Mesendoderm (in vitro differentiated cells): ENCODE measurements at regions not wholly inside any gene's neighbourhood (a gene's known extent, or its start where the extent isn't known, plus 50 kb on each side); places are given as distances from the start of the nearest gene placed in this dataset.

Experiments
- DNase-seq: peaks from one replicate; pipeline ENCODE4 v3.0.0; 2013
- H2AK5ac ChIP-seq: 2 replicates; pipeline ENCODE4 v1.6.1; 2013; ENCODE audit warnings: low read length, inconsistent platforms
- H2BK120ac ChIP-seq: 2 replicates; pipeline ENCODE4 v1.6.1; 2013; ENCODE audit warnings: low read depth, mild to moderate bottlenecking, low read length, moderate library complexity, mixed read lengths
- H2BK15ac ChIP-seq: replicated peaks from 2 replicates; pipeline ENCODE4 v1.6.1; 2013; ENCODE audit warnings: low read depth, mild to moderate bottlenecking, moderate library complexity
- H2BK5ac ChIP-seq: 2 replicates; pipeline ENCODE4 v1.6.1; 2013; ENCODE audit warnings: low read length, inconsistent platforms
- H3K18ac ChIP-seq: 2 replicates; pipeline ENCODE4 v1.6.1; 2013; ENCODE audit warnings: mild to moderate bottlenecking, low read length, mixed read lengths
- H3K23ac ChIP-seq: one replicate; pipeline ENCODE4 v1.6.1; 2013; ENCODE audit warnings: low read length
- H3K27ac ChIP-seq: 2 replicates; pipeline ENCODE4 v1.5.1; 2013; ENCODE audit warnings: low read depth, mild to moderate bottlenecking, inconsistent platforms, low read length, moderate library complexity
- H3K27me3 ChIP-seq: 2 replicates; pipeline ENCODE4 v1.6.1; 2013; ENCODE audit warnings: low read length, control low read depth, mild to moderate bottlenecking, inconsistent platforms; ENCODE audit not compliant: insufficient read depth, poor library complexity
- H3K36me3 ChIP-seq: 2 replicates; pipeline ENCODE4 v1.6.1; 2013; ENCODE audit warnings: low read length, inconsistent platforms; ENCODE audit not compliant: control insufficient read depth, insufficient read depth
- H3K4ac ChIP-seq: one replicate; pipeline ENCODE4 v1.6.1; 2013; ENCODE audit warnings: low read depth, mild to moderate bottlenecking, low read length, moderate library complexity
- H3K4me1 ChIP-seq: 2 replicates; pipeline ENCODE4 v1.6.1; 2013; ENCODE audit warnings: low read depth, low read length, inconsistent platforms; ENCODE audit not compliant: control insufficient read depth
- H3K4me2 ChIP-seq: 2 replicates; pipeline ENCODE4 v1.6.1; 2013; ENCODE audit warnings: low read length
- H3K4me3 ChIP-seq: 2 replicates; pipeline ENCODE4 v1.5.1; 2013; ENCODE audit warnings: mild to moderate bottlenecking, low read length
- H3K56ac ChIP-seq: one replicate; pipeline ENCODE4 v1.6.1; 2013; ENCODE audit warnings: low read length
- H3K79me1 ChIP-seq: 2 replicates; pipeline ENCODE4 v1.6.1; 2013; ENCODE audit warnings: low read length, inconsistent platforms
- H3K79me2 ChIP-seq: 2 replicates; pipeline ENCODE4 v1.6.1; 2013; ENCODE audit warnings: mild to moderate bottlenecking, low read length; ENCODE audit not compliant: control insufficient read depth, insufficient read depth
- H3K9ac ChIP-seq: 2 replicates; pipeline ENCODE4 v1.6.1; 2013; ENCODE audit warnings: low read length, inconsistent platforms
- H4K5ac ChIP-seq: one replicate; pipeline ENCODE4 v1.6.1; 2013; ENCODE audit warnings: low read length
- H4K8ac ChIP-seq: one replicate; pipeline ENCODE4 v1.6.1; 2013; ENCODE audit warnings: low read depth, mild to moderate bottlenecking, control low read depth, low read length, moderate library complexity
- WGBS: extraction: QIAGEN DNeasy Blood & Tissue Kit; methylation state at CpG from one replicate; pipeline ENCODE4 v1.1.7; 2013; ENCODE audit warnings: low lambda C conversion rate, missing lambda C conversion rate; ENCODE audit not compliant: insufficient coverage; ENCODE audit errors: extremely low coverage; 5-methylcytosine and 5-hydroxymethylcytosine counted together

DNA sequence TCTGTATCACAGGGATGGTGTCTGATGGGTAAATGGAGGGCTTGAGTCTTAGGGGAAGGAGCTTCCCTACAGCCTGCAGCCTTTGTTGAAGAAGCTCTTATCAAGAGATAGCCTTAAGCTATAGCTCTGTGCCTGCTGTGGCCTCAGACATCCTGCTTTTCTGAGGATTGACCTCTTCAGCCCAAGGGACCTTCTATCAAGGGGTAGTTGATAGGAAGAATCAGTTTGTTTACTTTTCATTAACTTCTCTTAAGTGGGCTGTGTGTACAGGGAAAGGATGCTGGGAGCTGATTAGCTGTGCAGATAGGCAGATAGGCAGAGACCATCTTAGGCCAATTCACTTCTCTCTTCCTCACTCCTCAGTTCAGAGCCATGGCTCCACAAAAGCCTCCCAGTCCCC lies 151.8 kb upstream of the CADM1 start:
- H3K79me2 ChIP-seq = no peaks in the 10 kb centered on the region
- peaks cover 10% of the 10 kb centered on the region for H3K4me1 ChIP-seq
- no peak overlapping the region for H2BK15ac ChIP-seq
- no peak overlapping the region for H3K56ac ChIP-seq
- no peak overlapping the region for H4K8ac ChIP-seq
- H3K18ac ChIP-seq = no peak overlapping the region
- H3K4me2 ChIP-seq = no peak overlapping the region
- H2BK5ac ChIP-seq = no peak overlapping the region
- H3K27ac ChIP-seq = no peak overlapping the region
- no peak overlapping the region for H3K23ac ChIP-seq
- no peak overlapping the region for H3K4me3 ChIP-seq
- no peak overlapping the region for H3K4ac ChIP-seq
- H3K79me1 ChIP-seq = no peaks in the 10 kb centered on the region
- no peak overlapping the region for H2BK120ac ChIP-seq
- no peak overlapping the region for H3K9ac ChIP-seq
- H2AK5ac ChIP-seq = no peak overlapping the region
- H4K5ac ChIP-seq = no peak overlapping the region
- DNase-seq = peak; percentile 94
- H3K36me3 ChIP-seq = no peaks in the 10 kb centered on the region
- peaks cover 9% of the 10 kb centered on the region for H3K27me3 ChIP-seq

DNA sequence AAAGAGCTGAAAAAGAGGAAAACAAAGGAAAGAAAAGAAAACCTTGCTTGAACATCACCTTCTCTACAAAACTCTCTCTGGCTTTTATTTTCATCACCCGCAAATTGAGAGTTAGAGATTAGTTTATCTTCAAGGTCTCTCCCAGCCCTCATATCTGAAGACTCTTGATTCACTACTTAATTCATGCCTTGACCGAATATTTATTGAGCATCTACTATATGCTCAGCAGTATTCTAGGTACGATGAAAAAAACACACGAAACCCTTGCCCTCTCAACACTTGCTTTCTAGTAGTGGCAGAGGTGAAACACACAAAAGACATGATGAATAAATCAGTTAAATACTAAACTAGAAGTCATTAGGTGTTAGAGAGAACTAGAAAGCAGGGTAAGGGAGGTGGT lies 150.6 kb upstream of the CADM1 start:
- H4K5ac ChIP-seq = no peak overlapping the region
- no peak overlapping the region for H4K8ac ChIP-seq
- no peak overlapping the region for H3K4ac ChIP-seq
- no peak overlapping the region for H3K4me2 ChIP-seq
- H3K27me3 ChIP-seq = peaks cover under 1% of the 10 kb centered on the region
- H3K36me3 ChIP-seq = no peaks in the 10 kb centered on the region
- H2BK120ac ChIP-seq = no peak overlapping the region
- no peak overlapping the region for H2BK15ac ChIP-seq
- peaks cover 10% of the 10 kb centered on the region for H3K4me1 ChIP-seq
- H3K23ac ChIP-seq = no peak overlapping the region
- H3K27ac ChIP-seq = no peak overlapping the region
- no peak overlapping the region for H3K56ac ChIP-seq
- H3K9ac ChIP-seq = no peak overlapping the region
- no peak overlapping the region for H2AK5ac ChIP-seq
- no peak overlapping the region for H3K4me3 ChIP-seq
- H3K18ac ChIP-seq = no peak overlapping the region
- no peaks in the 10 kb centered on the region for H3K79me1 ChIP-seq
- no peaks in the 10 kb centered on the region for H3K79me2 ChIP-seq
- DNase-seq = no peak
- H2BK5ac ChIP-seq = no peak overlapping the region
- no CpG with 5 or more reads among the region's 4 CpGs for WGBS

DNA sequence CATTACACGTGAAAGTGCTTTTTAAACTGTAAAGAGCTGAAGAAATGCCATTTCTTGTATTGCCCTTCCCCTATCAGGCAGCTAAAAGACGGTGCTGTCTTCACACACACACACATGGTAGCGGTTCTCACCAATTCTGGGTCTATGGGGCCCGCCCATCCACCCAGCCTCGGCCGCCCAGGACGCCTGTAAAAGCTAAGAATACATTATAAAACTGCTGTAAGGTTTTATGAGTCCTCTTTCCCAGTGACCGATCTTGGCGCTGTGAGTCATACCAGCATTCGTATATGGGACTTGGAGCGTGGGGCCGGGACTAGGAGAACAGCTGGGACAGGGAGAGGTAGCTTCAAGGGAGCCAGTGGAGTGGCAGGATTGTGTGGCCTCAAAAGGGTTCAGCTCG lies 149.7 kb upstream of the CADM1 start:
- Histone ChIP-seq H3K79me1 (no peaks in the 10 kb centered on the region), H3K4me1 (peaks cover 10% of the 10 kb centered on the region), H2BK5ac (no peak overlapping the region), H3K4me2 (no peak overlapping the region), H2BK120ac (no peak overlapping the region), H3K27me3 (no peaks in the 10 kb centered on the region), H3K4ac (no peak overlapping the region), H3K36me3 (no peaks in the 10 kb centered on the region), H3K23ac (peak overlapping the region; percentile 17), H3K18ac (no peak overlapping the region), H3K9ac (no peak overlapping the region), H4K5ac (no peak overlapping the region), H3K4me3 (no peak overlapping the region), H3K79me2 (no peaks in the 10 kb centered on the region), H2AK5ac (no peak overlapping the region), H4K8ac (no peak overlapping the region), H2BK15ac (no peak overlapping the region), H3K56ac (no peak overlapping the region), H3K27ac (no peak overlapping the region)
- no CpG with 5 or more reads among the region's 13 CpGs for WGBS
- DNase-seq = no peak

DNA sequence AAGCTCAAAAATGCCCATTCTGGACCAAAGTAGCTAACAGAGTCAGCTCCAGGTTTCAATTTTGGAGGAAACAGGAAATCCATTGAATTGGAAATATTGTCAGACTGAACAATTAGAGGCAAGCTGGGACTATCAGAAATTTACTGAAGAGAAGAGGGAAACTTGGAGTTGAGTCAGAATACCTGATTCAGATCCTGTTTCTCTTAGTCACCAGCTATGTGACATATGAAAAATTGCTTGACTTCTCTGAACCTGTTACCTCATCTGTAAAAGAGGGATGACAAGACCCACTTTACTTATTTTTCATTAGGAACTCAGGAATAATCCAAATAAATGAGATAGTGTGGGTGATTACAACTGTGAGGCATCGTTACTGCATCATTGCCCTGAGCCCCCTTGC lies 148.9 kb upstream of the CADM1 start:
- Histone ChIP-seq H2BK120ac (no peak overlapping the region), H3K27ac (no peak overlapping the region), H4K8ac (no peak overlapping the region), H3K18ac (no peak overlapping the region), H3K27me3 (no peaks in the 10 kb centered on the region), H2BK15ac (no peak overlapping the region), H3K4me3 (no peak overlapping the region), H3K79me2 (no peaks in the 10 kb centered on the region), H2BK5ac (no peak overlapping the region), H3K56ac (no peak overlapping the region), H3K9ac (no peak overlapping the region), H3K23ac (no peak overlapping the region), H3K79me1 (no peaks in the 10 kb centered on the region), H4K5ac (no peak overlapping the region), H3K4me1 (peaks cover 10% of the 10 kb centered on the region), H2AK5ac (no peak overlapping the region), H3K4ac (no peak overlapping the region), H3K36me3 (no peaks in the 10 kb centered on the region), H3K4me2 (no peak overlapping the region)
- DNase-seq = no peak
- WGBS = no CpG with 5 or more reads among the region's 1 CpG

DNA sequence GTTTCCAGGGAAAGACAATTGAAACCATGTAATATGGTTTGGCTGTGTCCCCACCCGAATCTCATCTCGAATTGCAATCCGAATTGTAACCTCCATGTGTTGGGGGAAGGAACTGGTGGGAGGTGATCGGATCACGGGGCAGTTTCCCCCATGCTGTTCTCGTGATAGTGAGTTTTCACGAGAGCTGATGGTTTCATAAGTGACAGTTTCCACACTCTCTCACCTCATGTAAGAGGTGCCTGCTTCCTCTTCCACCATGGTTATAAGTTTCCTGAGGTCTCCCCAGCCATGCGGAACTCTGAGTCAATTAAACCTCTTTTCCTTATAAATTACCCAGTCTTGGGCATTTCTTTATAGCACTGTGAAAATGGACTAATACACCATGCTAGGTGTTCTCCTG lies 148.3 kb upstream of the CADM1 start:
- no peak overlapping the region for H3K4ac ChIP-seq
- H3K79me1 ChIP-seq = no peaks in the 10 kb centered on the region
- H2BK5ac ChIP-seq = no peak overlapping the region
- H2BK120ac ChIP-seq = no peak overlapping the region
- no peak overlapping the region for H3K4me2 ChIP-seq
- no peak overlapping the region for H4K5ac ChIP-seq
- DNase-seq = no peak
- H3K18ac ChIP-seq = no peak overlapping the region
- H3K23ac ChIP-seq = no peak overlapping the region
- H3K27me3 ChIP-seq = no peaks in the 10 kb centered on the region
- H3K27ac ChIP-seq = no peak overlapping the region
- no CpG with 5 or more reads among the region's 8 CpGs for WGBS
- no peak overlapping the region for H3K4me3 ChIP-seq
- peaks cover 10% of the 10 kb centered on the region for H3K4me1 ChIP-seq
- no peak overlapping the region for H3K56ac ChIP-seq
- H2BK15ac ChIP-seq = no peak overlapping the region
- H2AK5ac ChIP-seq = no peak overlapping the region
- no peaks in the 10 kb centered on the region for H3K36me3 ChIP-seq
- H3K9ac ChIP-seq = no peak overlapping the region
- H3K79me2 ChIP-seq = no peaks in the 10 kb centered on the region
- H4K8ac ChIP-seq = no peak overlapping the region

DNA sequence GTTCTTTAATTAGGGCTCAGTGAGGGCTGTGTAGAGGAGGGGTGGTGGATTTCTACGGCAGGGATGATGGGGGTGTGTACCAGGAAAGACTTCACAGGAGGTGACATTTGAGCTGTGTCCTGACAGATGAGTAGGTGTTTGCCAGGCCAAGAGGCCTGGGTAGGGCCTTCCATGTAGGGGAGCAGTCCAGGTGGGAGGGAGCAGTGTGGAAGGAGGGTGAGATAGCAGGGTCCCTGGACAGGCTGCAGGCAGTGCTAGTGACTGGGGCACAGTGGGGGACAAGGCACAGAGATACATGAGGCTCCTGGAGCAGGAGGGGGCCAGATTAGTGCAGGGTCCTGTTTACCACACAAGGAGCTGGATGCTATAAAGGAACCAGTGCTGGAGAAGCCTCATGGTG lies 147.9 kb upstream of the CADM1 start:
- Histone ChIP-seq H3K79me1 (no peaks in the 10 kb centered on the region), H4K5ac (no peak overlapping the region), H3K79me2 (no peaks in the 10 kb centered on the region), H3K27ac (no peak overlapping the region), H3K36me3 (no peaks in the 10 kb centered on the region), H3K4ac (no peak overlapping the region), H2BK5ac (no peak overlapping the region), H3K56ac (no peak overlapping the region), H2AK5ac (no peak overlapping the region), H3K18ac (no peak overlapping the region), H3K9ac (no peak overlapping the region), H3K4me2 (no peak overlapping the region), H4K8ac (no peak overlapping the region), H2BK120ac (no peak overlapping the region), H3K4me1 (peaks cover 10% of the 10 kb centered on the region), H2BK15ac (no peak overlapping the region), H3K4me3 (no peak overlapping the region), H3K27me3 (no peaks in the 10 kb centered on the region), H3K23ac (no peak overlapping the region)
- WGBS = no CpG with 5 or more reads among the region's 1 CpG
- DNase-seq = peak; percentile 60
